Endothelial cell of umbilical vein (primary cell): ENCODE measurements at regions not wholly inside any gene's neighbourhood (a gene's known extent, or its start where the extent isn't known, plus 50 kb on each side); places are given as distances from the start of the nearest gene placed in this dataset.

ENCODE experiments used
- BruUV-seq: library from RNA; stranded (reverse); fragments of 400-500 nt; replicated peaks from 2 replicates; lab custom pipeline; 2021; lab: Mats Ljungman, UMichigan
- CTCF ChIA-PET: fragments of 300-600, 350-600 bp; sonication (Branson Sonifier 250); formaldehyde crosslinking; loops from one replicate; lab custom pipeline; 2021; ENCODE audit warnings: antibody characterized with exemption, inconsistent platforms; lab: Charles Lee
- POLR2A ChIA-PET: fragments of 300-600, 350-600 bp; sonication (Branson Sonifier 250); formaldehyde crosslinking; loops from one replicate; lab custom pipeline; 2021; ENCODE audit warnings: antibody characterized with exemption, inconsistent platforms; lab: Charles Lee
- DNase-seq: peaks from one replicate; pipeline ENCODE4 v3.0.0-alpha.2; 2011; ENCODE audit warnings: low read depth, low spot score
- FAIRE-seq: peaks from 2 replicates; lab custom pipeline; 2011; peaks lifted over from hg19 to GRCh38; lab: Jason Lieb, UNC
- H2AFZ ChIP-seq: 2 replicates; pipeline ENCODE4 v1.6.0; 2012; ENCODE audit warnings: low read depth, low read length, control low read depth, inconsistent platforms
- H3K27ac ChIP-seq: 2 replicates; pipeline ENCODE4 v1.5.1; 2011; ENCODE audit warnings: low read depth, mild to moderate bottlenecking, control low read depth, low read length, moderate library complexity; ENCODE audit not compliant: insufficient read depth
- H3K27me3 ChIP-seq, 2 experiments: 2 replicates each; pipeline versions ENCODE4 v1.6.0 to v1.6.1; 2011; ENCODE audit warnings: low read length in 2 of 2, mixed read lengths in 1 of 2; ENCODE audit not compliant: control insufficient read depth in 2 of 2, insufficient read depth in 2 of 2
- H3K36me3 ChIP-seq, 2 experiments: 2 replicates in 1 of 2; 3 replicates in 1 of 2; pipeline ENCODE4 v1.5.1; 2011; ENCODE audit warnings: low read length in 2 of 2, mild to moderate bottlenecking in 1 of 2, moderate library complexity in 1 of 2; ENCODE audit not compliant: control insufficient read depth in 2 of 2, insufficient read depth in 2 of 2; ENCODE audit errors: extremely low read depth in 1 of 2
- H3K4me1 ChIP-seq: 3 replicates; pipeline ENCODE4 v1.5.1; 2011; ENCODE audit warnings: mild to moderate bottlenecking, low read length; ENCODE audit not compliant: control insufficient read depth, insufficient read depth; ENCODE audit errors: extremely low read depth
- H3K4me2 ChIP-seq: 2 replicates; pipeline ENCODE4 v1.6.1; 2011; ENCODE audit warnings: low read length, control low read depth, mixed read lengths; ENCODE audit not compliant: insufficient read depth
- H3K4me3 ChIP-seq, 3 experiments: fragments of 200-600 bp in 1 of 3; sonication (generic), shearing (Covaris generic) in 1 of 3; replicated peaks in 1 of 3; 2 replicates each; pipeline ENCODE4 v1.5.1; 2011 to 2016; ENCODE audit warnings: control low read depth in 3 of 3, low read length in 3 of 3, mild to moderate bottlenecking in 2 of 3, inconsistent platforms in 1 of 3, low read depth in 1 of 3, moderate library complexity in 1 of 3; ENCODE audit not compliant: insufficient read depth in 1 of 3
- H3K79me2 ChIP-seq: 2 replicates; pipeline ENCODE4 v1.6.0; 2012; ENCODE audit warnings: low read length, inconsistent platforms; ENCODE audit not compliant: control insufficient read depth, insufficient read depth
- H3K9ac ChIP-seq: replicated peaks from 2 replicates; pipeline ENCODE3; 2011; ENCODE audit warnings: low read length, control low read depth; ENCODE audit not compliant: insufficient read depth; ENCODE audit errors: extremely low read depth
- H3K9me1 ChIP-seq: replicated peaks from 3 replicates; pipeline ENCODE4 v1.6.0; 2011; ENCODE audit warnings: mild to moderate bottlenecking, low read length; ENCODE audit not compliant: control insufficient read depth, insufficient read depth; ENCODE audit errors: extremely low read depth
- H3K9me3 ChIP-seq: replicated peaks from 2 replicates; pipeline ENCODE4 v1.5.1; 2012; ENCODE audit warnings: low read length, inconsistent platforms; ENCODE audit not compliant: control insufficient read depth, insufficient read depth
- H4K20me1 ChIP-seq: replicated peaks from 2 replicates; pipeline ENCODE3; 2011; ENCODE audit warnings: mild to moderate bottlenecking, low read length; ENCODE audit not compliant: control insufficient read depth, insufficient read depth; ENCODE audit errors: extremely low read depth
- EZH2 ChIP-seq: IDR thresholded peaks from 2 replicates; pipeline ENCODE4 v1.6.1; 2012; ENCODE audit warnings: borderline replicate concordance, low read depth, mild to moderate bottlenecking, moderate library complexity, low read length, inconsistent platforms; ENCODE audit not compliant: severe bottlenecking
- FOS ChIP-seq: IDR thresholded peaks from 2 replicates; pipeline ENCODE4 v1.6.1; 2011; ENCODE audit warnings: mild to moderate bottlenecking, low read length, moderate library complexity, borderline replicate concordance; ENCODE audit not compliant: insufficient read depth
- GATA2 ChIP-seq: IDR thresholded peaks from 2 replicates; pipeline ENCODE4 v1.7.0; 2011; ENCODE audit warnings: low read depth, mild to moderate bottlenecking, moderate library complexity, mixed read lengths, low read length; ENCODE audit not compliant: insufficient read length, insufficient read depth
- JUN ChIP-seq: IDR thresholded peaks from 2 replicates; pipeline ENCODE4 v1.6.1; 2011; ENCODE audit warnings: borderline replicate concordance, low read depth; ENCODE audit not compliant: insufficient read length, insufficient read depth
- MYC ChIP-seq: IDR thresholded peaks from one replicate; pipeline ENCODE4 v1.6.1; 2011; ENCODE audit warnings: mild to moderate bottlenecking, low read depth, low read length
- POLR2A ChIP-seq: IDR thresholded peaks from 2 replicates; pipeline ENCODE4 v1.6.1; 2012; ENCODE audit warnings: low read depth, mild to moderate bottlenecking, control low read depth, low read length
- dilution Hi-C: fragments of 300-500 bp; cut with MboI; formaldehyde crosslinking; loops from one replicate; pipeline ENCODE4 v1.15.0; 2019; ENCODE audit warnings: low sequenced_read_pairs; ENCODE audit not compliant: extremely low pct_ligation_motif_present
- intact Hi-C: fragments of 100-400 bp; cut with micrococcal nuclease; formaldehyde crosslinking; loops from one replicate; pipeline ENCODE4 v1.10.0; 2022
- TF ChIP-seq, protein P1 (sequence below): IDR thresholded peaks from 2 replicates; pipeline ENCODE4 v1.6.1; 2011; ENCODE audit not compliant: insufficient read depth, insufficient read length
- TF ChIP-seq, protein P2 (sequence below), 2 donors: IDR thresholded peaks; 1 replicate in 1 of 2; 2 replicates in 1 of 2; pipeline ENCODE4 v1.5.1; 2011; ENCODE audit warnings: low read length in 2 of 2, mild to moderate bottlenecking in 2 of 2, moderate library complexity in 2 of 2, control low read depth in 1 of 2, inconsistent platforms in 1 of 2, low read depth in 1 of 2; ENCODE audit not compliant: insufficient read depth in 1 of 2; ENCODE audit errors: extremely low read depth in 1 of 2

DNA sequence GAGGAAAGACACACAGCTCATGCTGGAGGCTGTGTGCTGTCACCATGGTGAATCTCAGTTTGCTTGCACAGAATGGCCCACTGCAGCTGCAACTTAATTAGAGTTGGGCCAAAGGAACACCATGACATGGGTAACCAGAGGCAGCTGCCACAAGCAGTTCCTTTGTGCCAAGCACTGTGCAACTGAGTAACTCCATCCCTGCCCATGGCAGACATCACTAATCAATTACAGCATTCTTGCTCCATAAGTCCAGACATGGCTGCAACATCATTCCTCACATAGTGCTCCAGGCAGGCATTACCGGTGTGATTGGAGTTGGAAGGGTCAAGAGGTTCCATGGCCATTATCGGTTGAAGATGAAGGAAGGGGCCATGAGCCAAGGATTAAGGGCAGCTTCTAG, 207.0 kb downstream of the RBM19 start:
- intact Hi-C loops = no loop called here
- H3K4me3 ChIP-seq = no peak overlapping the region
- no peaks in the 10 kb centered on the region for H3K9me3 ChIP-seq
- H3K27ac ChIP-seq = no peak overlapping the region
- H3K79me2 ChIP-seq = no peaks in the 10 kb centered on the region
- FAIRE-seq = no peak
- no peaks in the 10 kb centered on the region for H3K27me3 ChIP-seq
- H3K4me2 ChIP-seq = no peak overlapping the region
- no peaks in the 10 kb centered on the region for H4K20me1 ChIP-seq
- H3K4me1 ChIP-seq = no peaks in the 10 kb centered on the region
- TF ChIP-seq EZH2 (no peak), FOS (no peak), MYC (no peak), JUN (no peak), POLR2A (no peak), GATA2 (no peak)
- TF ChIP-seq, protein P1, sequence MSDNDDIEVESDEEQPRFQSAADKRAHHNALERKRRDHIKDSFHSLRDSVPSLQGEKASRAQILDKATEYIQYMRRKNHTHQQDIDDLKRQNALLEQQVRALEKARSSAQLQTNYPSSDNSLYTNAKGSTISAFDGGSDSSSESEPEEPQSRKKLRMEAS = no peak
- TF ChIP-seq, protein P2, sequence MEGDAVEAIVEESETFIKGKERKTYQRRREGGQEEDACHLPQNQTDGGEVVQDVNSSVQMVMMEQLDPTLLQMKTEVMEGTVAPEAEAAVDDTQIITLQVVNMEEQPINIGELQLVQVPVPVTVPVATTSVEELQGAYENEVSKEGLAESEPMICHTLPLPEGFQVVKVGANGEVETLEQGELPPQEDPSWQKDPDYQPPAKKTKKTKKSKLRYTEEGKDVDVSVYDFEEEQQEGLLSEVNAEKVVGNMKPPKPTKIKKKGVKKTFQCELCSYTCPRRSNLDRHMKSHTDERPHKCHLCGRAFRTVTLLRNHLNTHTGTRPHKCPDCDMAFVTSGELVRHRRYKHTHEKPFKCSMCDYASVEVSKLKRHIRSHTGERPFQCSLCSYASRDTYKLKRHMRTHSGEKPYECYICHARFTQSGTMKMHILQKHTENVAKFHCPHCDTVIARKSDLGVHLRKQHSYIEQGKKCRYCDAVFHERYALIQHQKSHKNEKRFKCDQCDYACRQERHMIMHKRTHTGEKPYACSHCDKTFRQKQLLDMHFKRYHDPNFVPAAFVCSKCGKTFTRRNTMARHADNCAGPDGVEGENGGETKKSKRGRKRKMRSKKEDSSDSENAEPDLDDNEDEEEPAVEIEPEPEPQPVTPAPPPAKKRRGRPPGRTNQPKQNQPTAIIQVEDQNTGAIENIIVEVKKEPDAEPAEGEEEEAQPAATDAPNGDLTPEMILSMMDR (IDR thresholded peaks at IDR 0.05; ENCODE audit: extremely low read depth in 1 of 2, insufficient read depth in 1 of 2, low read depth in 1 of 2, low read length in 2 of 2) = no peak
- POLR2A ChIA-PET = no interaction called here
- no peaks in the 10 kb centered on the region for H3K36me3 ChIP-seq
- CTCF ChIA-PET = no interaction called here
- dilution Hi-C loops = no loop called here
- H2AFZ ChIP-seq = no peak overlapping the region
- no peak for DNase-seq
- H3K9ac ChIP-seq = no peak overlapping the region
- H3K9me1 ChIP-seq = no peaks in the 10 kb centered on the region
- BruUV-seq = no TSS peak
